ENCODE measurements at regions not wholly inside any gene's neighbourhood (a gene's known extent, or its start where the extent isn't known, plus 50 kb on each side); places are given as distances from the start of the nearest gene placed in this dataset.

DNA sequence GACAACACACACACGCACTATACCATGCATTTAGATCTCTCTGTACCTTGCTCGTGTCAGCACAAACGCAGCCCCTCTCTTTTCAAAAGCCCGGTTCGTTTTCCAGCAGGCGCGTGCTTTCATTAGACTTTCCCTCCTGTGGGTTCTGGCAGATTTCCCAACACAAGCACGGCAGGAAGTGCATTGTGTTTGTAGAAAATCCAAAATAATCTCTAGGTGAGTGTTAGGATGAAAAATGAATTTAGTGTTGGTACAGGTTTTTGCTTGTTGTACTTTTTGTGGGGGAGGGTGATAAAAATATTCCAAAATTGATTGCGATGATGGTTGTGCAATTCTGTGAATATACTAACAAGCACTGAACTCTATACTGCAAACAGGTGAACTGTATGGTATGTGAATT is 54.1 kb upstream of the POFUT2 start:
- Mint-ChIP-seq H3K4me1 (ENCODE audit: unreplicated experiment) (peaks cover 3% of the 10 kb centered on the region), H3K4me3 (ENCODE audit: unreplicated experiment) (no peak overlapping the region), H3K9me3 (ENCODE audit: unreplicated experiment) (no peaks in the 10 kb centered on the region), H3K36me3 (ENCODE audit: low read depth, unreplicated experiment) (no peaks in the 10 kb centered on the region), H3K27ac (ENCODE audit: unreplicated experiment) (no peak overlapping the region), H3K27me3 (ENCODE audit: unreplicated experiment) (peaks cover 4% of the 10 kb centered on the region)
- no peak for DNase-seq (ENCODE audit: low spot score)
- TF ChIP-seq, protein P1, sequence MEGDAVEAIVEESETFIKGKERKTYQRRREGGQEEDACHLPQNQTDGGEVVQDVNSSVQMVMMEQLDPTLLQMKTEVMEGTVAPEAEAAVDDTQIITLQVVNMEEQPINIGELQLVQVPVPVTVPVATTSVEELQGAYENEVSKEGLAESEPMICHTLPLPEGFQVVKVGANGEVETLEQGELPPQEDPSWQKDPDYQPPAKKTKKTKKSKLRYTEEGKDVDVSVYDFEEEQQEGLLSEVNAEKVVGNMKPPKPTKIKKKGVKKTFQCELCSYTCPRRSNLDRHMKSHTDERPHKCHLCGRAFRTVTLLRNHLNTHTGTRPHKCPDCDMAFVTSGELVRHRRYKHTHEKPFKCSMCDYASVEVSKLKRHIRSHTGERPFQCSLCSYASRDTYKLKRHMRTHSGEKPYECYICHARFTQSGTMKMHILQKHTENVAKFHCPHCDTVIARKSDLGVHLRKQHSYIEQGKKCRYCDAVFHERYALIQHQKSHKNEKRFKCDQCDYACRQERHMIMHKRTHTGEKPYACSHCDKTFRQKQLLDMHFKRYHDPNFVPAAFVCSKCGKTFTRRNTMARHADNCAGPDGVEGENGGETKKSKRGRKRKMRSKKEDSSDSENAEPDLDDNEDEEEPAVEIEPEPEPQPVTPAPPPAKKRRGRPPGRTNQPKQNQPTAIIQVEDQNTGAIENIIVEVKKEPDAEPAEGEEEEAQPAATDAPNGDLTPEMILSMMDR (IDR thresholded peaks at IDR 0.05; ENCODE audit: unreplicated experiment): no peak

DNA sequence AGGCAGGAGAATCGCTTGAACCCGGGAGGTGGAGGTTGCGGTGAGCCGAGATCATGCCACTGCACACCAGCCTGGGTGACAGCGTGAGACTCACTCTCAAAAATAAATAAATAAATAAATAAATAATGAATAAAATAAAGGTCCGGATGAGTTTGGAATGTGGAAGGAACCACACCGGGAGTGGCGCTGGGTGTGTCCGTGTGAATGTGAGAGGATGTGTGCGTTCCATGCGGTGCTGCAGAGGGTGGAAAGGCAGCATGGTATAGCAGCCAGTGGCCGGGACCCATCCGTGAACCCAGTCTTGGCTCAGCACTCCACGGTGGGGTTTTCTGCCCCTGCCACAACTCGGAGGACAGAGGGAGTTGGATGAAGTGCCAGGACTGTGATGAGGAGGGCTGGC is 56.2 kb upstream of the POFUT2 start:
- no peak for DNase-seq (ENCODE audit: low spot score)
- Mint-ChIP-seq H3K36me3 (ENCODE audit: low read depth, unreplicated experiment) (no peaks in the 10 kb centered on the region), H3K4me1 (ENCODE audit: unreplicated experiment) (peaks cover 3% of the 10 kb centered on the region), H3K9me3 (ENCODE audit: unreplicated experiment) (no peaks in the 10 kb centered on the region), H3K4me3 (ENCODE audit: unreplicated experiment) (no peak overlapping the region), H3K27ac (ENCODE audit: unreplicated experiment) (no peak overlapping the region), H3K27me3 (ENCODE audit: unreplicated experiment) (peaks cover 4% of the 10 kb centered on the region)
- TF ChIP-seq, protein P1 (IDR thresholded peaks at IDR 0.05; ENCODE audit: unreplicated experiment): no peak

DNA sequence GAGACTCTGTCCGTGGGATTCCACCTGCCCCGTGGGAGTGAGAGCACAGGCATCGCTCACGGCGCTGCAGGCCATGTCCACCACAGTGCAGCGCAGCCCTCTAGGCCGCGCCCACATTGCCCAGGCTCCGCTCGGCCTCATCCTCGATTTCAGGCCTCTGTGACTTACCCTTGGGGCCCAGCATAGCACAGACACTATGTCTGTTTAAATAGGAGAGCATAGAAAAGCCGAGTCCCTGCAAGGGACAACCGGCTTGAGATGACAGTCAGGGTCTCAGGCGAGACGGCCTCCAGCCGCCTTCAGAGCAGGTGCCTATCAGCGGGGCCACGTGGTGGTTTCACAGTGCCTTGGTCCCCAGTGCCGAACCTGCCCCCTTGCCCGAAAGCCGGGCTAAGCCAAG is 56.9 kb upstream of the POFUT2 start:
- no peaks in the 10 kb centered on the region for H3K9me3 Mint-ChIP-seq (ENCODE audit: unreplicated experiment)
- H3K27me3 Mint-ChIP-seq (ENCODE audit: unreplicated experiment): peaks cover 4% of the 10 kb centered on the region
- DNase-seq (ENCODE audit: low spot score): no peak
- peaks cover 3% of the 10 kb centered on the region for H3K4me1 Mint-ChIP-seq (ENCODE audit: unreplicated experiment)
- H3K4me3 Mint-ChIP-seq (ENCODE audit: unreplicated experiment): no peak overlapping the region
- TF ChIP-seq, protein P1 (IDR thresholded peaks at IDR 0.05; ENCODE audit: unreplicated experiment): no peak
- no peaks in the 10 kb centered on the region for H3K36me3 Mint-ChIP-seq (ENCODE audit: low read depth, unreplicated experiment)
- H3K27ac Mint-ChIP-seq (ENCODE audit: unreplicated experiment): no peak overlapping the region

DNA sequence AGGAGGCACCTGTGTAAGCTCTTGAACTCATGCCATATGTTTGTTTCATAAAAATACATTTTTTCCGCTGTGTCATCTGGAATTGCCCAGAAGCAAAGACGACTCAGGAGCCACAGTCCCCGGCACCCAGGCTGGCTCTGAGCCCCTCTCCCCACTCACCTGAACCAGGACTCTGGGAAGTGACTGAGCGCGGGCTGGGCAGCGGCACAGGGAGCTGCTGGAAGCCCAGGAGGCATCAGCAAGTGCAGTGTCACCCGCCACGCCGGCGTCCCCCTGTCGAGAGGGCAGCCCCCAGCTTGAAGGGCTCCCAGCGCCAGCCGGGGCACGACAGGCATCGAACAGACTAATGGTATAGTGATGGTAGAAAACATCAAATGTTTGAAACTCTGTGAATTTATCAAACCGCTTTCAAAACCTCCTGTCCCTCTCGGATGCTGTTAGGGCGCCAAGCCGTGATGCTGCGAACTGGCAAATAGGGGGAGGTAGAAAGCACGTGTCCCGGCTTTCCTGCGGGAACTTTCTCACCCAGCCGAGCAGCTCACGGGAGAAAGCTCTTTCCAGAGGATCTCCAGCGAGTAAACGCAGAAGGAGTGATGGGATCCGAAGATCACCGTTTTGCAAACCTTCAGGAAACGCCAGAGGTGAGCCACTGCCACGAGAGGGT is 57.8 kb upstream of the COL18A1 start:
- Mint-ChIP-seq H3K9me3 (ENCODE audit: unreplicated experiment) (no peaks in the 10 kb centered on the region), H3K36me3 (ENCODE audit: low read depth, unreplicated experiment) (no peaks in the 10 kb centered on the region), H3K4me1 (ENCODE audit: unreplicated experiment) (no peaks in the 10 kb centered on the region), H3K4me3 (ENCODE audit: unreplicated experiment) (no peak overlapping the region), H3K27me3 (ENCODE audit: unreplicated experiment) (peaks cover 4% of the 10 kb centered on the region), H3K27ac (ENCODE audit: unreplicated experiment) (no peak overlapping the region)
- TF ChIP-seq, protein P1 (IDR thresholded peaks at IDR 0.05; ENCODE audit: unreplicated experiment): no peak
- no peak for DNase-seq (ENCODE audit: low spot score)

GRCh38 chr21:45347712-45348499 is 57.1 kb upstream of the COL18A1 start:
- Mint-ChIP-seq H3K9me3 (ENCODE audit: unreplicated experiment) (no peaks in the 10 kb centered on the region), H3K36me3 (ENCODE audit: low read depth, unreplicated experiment) (no peaks in the 10 kb centered on the region), H3K27ac (ENCODE audit: unreplicated experiment) (no peak overlapping the region), H3K4me1 (ENCODE audit: unreplicated experiment) (no peaks in the 10 kb centered on the region), H3K4me3 (ENCODE audit: unreplicated experiment) (no peak overlapping the region), H3K27me3 (ENCODE audit: unreplicated experiment) (peaks cover 4% of the 10 kb centered on the region)
- TF ChIP-seq, protein P1 (IDR thresholded peaks at IDR 0.05; ENCODE audit: unreplicated experiment): no peak
- DNase-seq (ENCODE audit: low spot score): no peak
